Ecto neural progenitor cell (in vitro differentiated cells): ENCODE measurements at regions not wholly inside any gene's neighbourhood (a gene's known extent, or its start where the extent isn't known, plus 50 kb on each side); places are given as distances from the start of the nearest gene placed in this dataset.
"Not testable (repeated sequence)": the region's sequence is repeated elsewhere in the genome, so short reads cannot be mapped to it uniquely, and the experiment has no call there.

Experiments used
- DNase-seq: peaks from one replicate; pipeline ENCODE4 v3.0.0-alpha.2; 2018; ENCODE audit warnings: low spot score

- DNase-seq = peak; percentile 79
Measured at GRCh38 chr4:49154308-49155103, 168.4 kb downstream of the CWH43 start.

- not testable (repeated sequence) for DNase-seq
Measured at GRCh38 chr4:49155270-49155669, 169.2 kb downstream of the CWH43 start.

GRCh38 chr4:49156309-49156708 is 170.2 kb downstream of the CWH43 start:
- DNase-seq = not testable (repeated sequence)

GRCh38 chr4:49157630-49158029 is 171.6 kb downstream of the CWH43 start:
- DNase-seq = not testable (repeated sequence)

- not testable (repeated sequence) for DNase-seq
Measured at GRCh38 chr4:49161111-49161541, 175.1 kb downstream of the CWH43 start.

GRCh38 chr4:49164916-49165315 is 178.8 kb downstream of the CWH43 start:
- DNase-seq = not testable (repeated sequence)

- not testable (repeated sequence) for DNase-seq
Measured at GRCh38 chr4:49177847-49178246, 191.8 kb downstream of the CWH43 start.

- not testable (repeated sequence) for DNase-seq
Measured at GRCh38 chr4:49181088-49181487, 195.0 kb downstream of the CWH43 start.

- DNase-seq = not testable (repeated sequence)
Measured at GRCh38 chr4:49211396-49212194, 225.5 kb downstream of the CWH43 start.

- DNase-seq = not testable (repeated sequence)
Measured at GRCh38 chr4:49213250-49213649, 227.2 kb downstream of the CWH43 start.

GRCh38 chr4:49213750-49214149 is 227.7 kb downstream of the CWH43 start:
- DNase-seq = not testable (repeated sequence)

GRCh38 chr4:49214453-49215081 is 228.5 kb downstream of the CWH43 start:
- DNase-seq = not testable (repeated sequence)

- DNase-seq = not testable (repeated sequence)
Measured at GRCh38 chr4:49215082-49215479, 229.0 kb downstream of the CWH43 start.

- DNase-seq = not testable (repeated sequence)
Measured at GRCh38 chr4:49216606-49217005, 230.5 kb downstream of the CWH43 start.

GRCh38 chr4:49217492-49217891 is 231.4 kb downstream of the CWH43 start:
- no peak for DNase-seq

GRCh38 chr4:49218094-49218493 is 232.0 kb downstream of the CWH43 start:
- DNase-seq = not testable (repeated sequence)

- not testable (repeated sequence) for DNase-seq
Measured at GRCh38 chr4:49218931-49219330, 232.9 kb downstream of the CWH43 start.

GRCh38 chr4:49219489-49220225 is 233.6 kb downstream of the CWH43 start:
- not testable (repeated sequence) for DNase-seq

GRCh38 chr4:49221209-49221608 is 235.1 kb downstream of the CWH43 start:
- DNase-seq = no peak

GRCh38 chr4:49222810-49223209 is 236.7 kb downstream of the CWH43 start:
- not testable (repeated sequence) for DNase-seq

GRCh38 chr4:49226216-49226866 is 240.3 kb downstream of the CWH43 start:
- not testable (repeated sequence) for DNase-seq
